Uterus (tissue), 3 donors: ENCODE measurements at regions not wholly inside any gene's neighbourhood (a gene's known extent, or its start where the extent isn't known, plus 50 kb on each side); places are given as distances from the start of the nearest gene placed in this dataset.

Source experiments
- DNase-seq, 2 donors: peaks; one replicate each; pipeline ENCODE4 v3.0.0-alpha.2; 2019 to 2020
- H3K27ac ChIP-seq, 2 donors: fragments of 200-600 bp; sonication (generic); 1 replicate in 1 of 2; 2 replicates in 1 of 2; pipeline ENCODE4 v1.5.1; 2016 to 2018
- H3K27me3 ChIP-seq, 2 donors: fragments of 200-600 bp; sonication (generic); one replicate each; pipeline ENCODE4 v1.5.1; 2018 to 2019; ENCODE audit warnings: control low read depth in 1 of 2
- H3K36me3 ChIP-seq, 2 donors: fragments of 200-600 bp; sonication (generic); one replicate each; pipeline ENCODE4 v1.5.1; 2019; ENCODE audit warnings: control low read depth in 1 of 2
- H3K4me1 ChIP-seq, 2 donors: fragments of 200-600 bp; sonication (generic); one replicate each; pipeline ENCODE4 v1.5.1; 2018 to 2019; ENCODE audit warnings: control low read depth in 1 of 2
- H3K4me3 ChIP-seq, 2 donors: fragments of 200-600 bp; sonication (generic); 1 replicate in 1 of 2; 2 replicates in 1 of 2; pipeline ENCODE4 v1.5.1; 2018 to 2019; ENCODE audit warnings: mild to moderate bottlenecking in 1 of 2
- H3K9me3 ChIP-seq, 2 donors: fragments of 200-600 bp; sonication (generic); one replicate each; pipeline ENCODE4 v1.5.1; 2019; ENCODE audit warnings: control low read depth in 1 of 2
- POLR2A ChIP-seq, 2 donors: fragments of 450-650 bp; IDR thresholded peaks; one replicate each; pipeline ENCODE4 v1.6.1; 2016; ENCODE audit warnings: antibody characterized with exemption in 2 of 2, mild to moderate bottlenecking in 1 of 2, moderate library complexity in 1 of 2
- intact Hi-C: fragments of 100-400 bp; cut with DNase I; formaldehyde crosslinking; loops from one replicate; pipeline ENCODE4 v1.15.1; 2023; ENCODE audit warnings: low total_unique reads
- TF ChIP-seq, protein P1 (sequence below), 4 experiments: fragments of 200-600 bp in 2 of 4; fragments of 450-650 bp in 2 of 4; sonication (generic) in 2 of 4; IDR thresholded peaks; one replicate each; pipeline ENCODE4 v1.5.1; 2016 to 2019; ENCODE audit warnings: antibody characterized with exemption in 4 of 4, mild to moderate bottlenecking in 2 of 4, moderate library complexity in 1 of 4
- donor health status: DM: yes; HTN: yes; CAD: no.

DNA sequence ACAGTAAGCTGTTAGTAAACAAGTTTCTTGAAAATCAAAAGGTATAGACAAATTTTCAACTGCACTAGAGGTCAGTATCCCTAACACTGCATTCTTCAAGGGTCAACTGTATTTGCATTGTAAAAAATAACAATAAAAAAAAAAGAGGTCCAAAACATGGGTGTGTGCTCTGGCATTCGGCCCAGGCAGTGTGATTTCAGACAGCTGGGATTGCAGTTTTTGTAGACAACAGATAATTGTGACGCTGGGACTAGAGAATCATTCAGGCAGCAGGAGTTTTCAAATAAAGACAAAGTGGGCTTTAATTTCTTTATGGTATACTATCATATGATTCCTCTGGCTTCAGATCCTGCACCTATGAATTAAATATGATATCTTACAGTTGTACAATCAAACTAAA, 543.2 kb upstream of the SEMA3D start:
- no peak overlapping the region for H3K4me3 ChIP-seq
- no peak for DNase-seq
- H3K27ac ChIP-seq, result no peak overlapping the region
- no peaks in the 10 kb centered on the region for H3K36me3 ChIP-seq
- H3K9me3 ChIP-seq, result no peaks in the 10 kb centered on the region
- intact Hi-C loops, result no loop called here
- H3K27me3 ChIP-seq, result no peaks in the 10 kb centered on the region
- no peaks in the 10 kb centered on the region for H3K4me1 ChIP-seq
- TF ChIP-seq, protein P1, sequence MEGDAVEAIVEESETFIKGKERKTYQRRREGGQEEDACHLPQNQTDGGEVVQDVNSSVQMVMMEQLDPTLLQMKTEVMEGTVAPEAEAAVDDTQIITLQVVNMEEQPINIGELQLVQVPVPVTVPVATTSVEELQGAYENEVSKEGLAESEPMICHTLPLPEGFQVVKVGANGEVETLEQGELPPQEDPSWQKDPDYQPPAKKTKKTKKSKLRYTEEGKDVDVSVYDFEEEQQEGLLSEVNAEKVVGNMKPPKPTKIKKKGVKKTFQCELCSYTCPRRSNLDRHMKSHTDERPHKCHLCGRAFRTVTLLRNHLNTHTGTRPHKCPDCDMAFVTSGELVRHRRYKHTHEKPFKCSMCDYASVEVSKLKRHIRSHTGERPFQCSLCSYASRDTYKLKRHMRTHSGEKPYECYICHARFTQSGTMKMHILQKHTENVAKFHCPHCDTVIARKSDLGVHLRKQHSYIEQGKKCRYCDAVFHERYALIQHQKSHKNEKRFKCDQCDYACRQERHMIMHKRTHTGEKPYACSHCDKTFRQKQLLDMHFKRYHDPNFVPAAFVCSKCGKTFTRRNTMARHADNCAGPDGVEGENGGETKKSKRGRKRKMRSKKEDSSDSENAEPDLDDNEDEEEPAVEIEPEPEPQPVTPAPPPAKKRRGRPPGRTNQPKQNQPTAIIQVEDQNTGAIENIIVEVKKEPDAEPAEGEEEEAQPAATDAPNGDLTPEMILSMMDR (IDR thresholded peaks at IDR 0.05), result no peak
- no peak for TF ChIP-seq POLR2A (IDR thresholded peaks at IDR 0.05)

DNA sequence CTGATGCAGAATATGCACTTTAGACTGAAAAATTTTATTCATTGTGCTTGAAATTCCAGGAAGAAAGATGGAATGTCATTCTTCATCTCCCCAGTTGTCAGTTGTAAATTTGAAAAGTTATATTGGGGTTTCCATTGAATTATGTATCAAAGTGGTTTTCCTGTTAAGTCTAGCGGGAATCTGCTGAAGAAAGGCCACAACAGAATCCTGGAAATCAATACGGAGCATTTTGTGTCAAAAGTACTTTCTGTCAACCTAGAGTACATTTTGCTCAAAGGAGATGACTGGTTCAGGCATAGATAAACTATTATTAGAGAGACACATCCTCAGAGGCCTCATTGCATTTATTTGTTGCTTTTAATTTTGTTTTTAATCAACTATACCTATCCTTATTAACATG, 538.2 kb upstream of the SEMA3D start:
- intact Hi-C loops, result no loop called here
- DNase-seq, result no peak
- H3K9me3 ChIP-seq, result no peaks in the 10 kb centered on the region

DNA sequence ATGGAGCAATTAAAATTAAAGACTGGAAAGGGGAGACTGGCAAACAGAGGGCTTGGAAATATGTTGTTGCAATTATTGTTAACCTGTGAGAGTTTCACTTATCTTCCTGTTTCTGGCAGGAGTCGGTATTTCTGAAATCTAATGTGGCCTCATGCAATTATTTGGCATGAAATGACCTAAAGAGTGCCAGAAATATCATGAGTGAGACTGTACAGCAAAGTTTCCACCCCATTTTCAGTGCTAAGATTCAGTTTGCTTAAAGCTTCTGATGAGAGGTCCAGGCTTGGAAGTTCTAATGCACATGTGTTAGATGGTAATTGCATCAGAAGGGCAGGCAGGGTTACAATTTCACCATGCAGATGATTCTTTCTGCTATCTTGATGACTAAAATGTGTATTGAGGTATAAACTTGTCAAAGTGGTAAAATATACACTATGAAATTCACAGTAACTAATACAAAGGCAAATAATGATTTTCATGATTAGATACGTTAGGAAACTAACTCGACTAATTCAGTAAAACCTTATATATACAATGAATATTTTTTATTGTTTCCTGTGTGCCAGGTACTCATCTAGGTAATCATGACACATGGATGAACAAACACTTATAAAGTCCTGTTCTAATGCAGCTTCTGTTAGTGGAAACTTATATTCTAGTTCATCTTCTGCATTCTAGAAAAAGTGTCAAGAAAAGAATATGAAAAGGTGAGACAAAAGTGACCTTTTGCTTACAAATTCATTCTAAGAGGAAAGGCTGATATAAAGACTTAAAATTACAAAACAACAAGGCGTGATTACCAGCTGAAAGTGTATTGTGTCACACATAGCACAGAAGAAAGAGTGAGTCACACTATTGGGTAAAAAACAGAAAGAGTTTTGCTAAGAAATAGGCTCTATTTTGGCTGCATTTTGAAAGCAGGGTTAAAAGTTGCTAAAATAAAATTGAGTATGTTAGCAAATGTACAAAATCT, 533.4 kb upstream of the SEMA3D start:
- Histone ChIP-seq H3K9me3 (no peaks in the 10 kb centered on the region), H3K4me1 (no peaks in the 10 kb centered on the region), H3K27ac (no peak overlapping the region), H3K27me3 (no peaks in the 10 kb centered on the region), H3K4me3 (no peak overlapping the region), H3K36me3 (no peaks in the 10 kb centered on the region)
- DNase-seq, result no peak
- TF ChIP-seq POLR2A (IDR thresholded peaks at IDR 0.05), result no peak
- TF ChIP-seq, protein P1 (IDR thresholded peaks at IDR 0.05), result no peak
- intact Hi-C loops, result no loop called here

More for the DNA sequence above, 538.2 kb upstream of the SEMA3D start:
- H3K4me1 ChIP-seq, result no peaks in the 10 kb centered on the region
- H3K27ac ChIP-seq, result no peak overlapping the region
- no peak overlapping the region for H3K4me3 ChIP-seq
- H3K27me3 ChIP-seq, result no peaks in the 10 kb centered on the region
- H3K36me3 ChIP-seq, result no peaks in the 10 kb centered on the region
- TF ChIP-seq POLR2A (IDR thresholded peaks at IDR 0.05), result no peak
- TF ChIP-seq, protein P1 (IDR thresholded peaks at IDR 0.05), result no peak

DNA sequence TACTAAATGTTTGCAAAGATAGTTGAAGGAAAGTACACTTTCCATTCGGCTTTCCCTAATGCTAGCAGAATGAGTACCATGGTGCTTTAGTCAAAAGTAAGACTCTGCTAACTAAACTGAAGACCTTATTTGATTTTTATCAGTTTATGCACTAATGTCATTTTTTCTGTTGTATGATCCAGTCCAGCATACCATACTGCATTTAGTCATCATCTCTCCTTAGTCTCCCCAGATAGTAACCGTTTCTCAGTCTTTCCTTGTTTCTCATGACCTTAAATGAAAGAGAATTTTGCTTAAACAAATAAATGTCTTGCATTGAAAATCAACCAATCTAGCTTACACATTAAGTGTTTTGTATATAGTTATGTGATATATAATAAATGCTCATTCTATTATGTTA, 529.5 kb upstream of the SEMA3D start:
- Histone ChIP-seq H3K27me3 (no peaks in the 10 kb centered on the region), H3K4me3 (no peak overlapping the region), H3K27ac (no peak overlapping the region), H3K36me3 (no peaks in the 10 kb centered on the region), H3K9me3 (no peaks in the 10 kb centered on the region), H3K4me1 (no peaks in the 10 kb centered on the region)
- no peak for DNase-seq
- intact Hi-C loops, result no loop called here
- TF ChIP-seq, protein P1 (IDR thresholded peaks at IDR 0.05), result no peak
- TF ChIP-seq POLR2A (IDR thresholded peaks at IDR 0.05), result no peak

DNA sequence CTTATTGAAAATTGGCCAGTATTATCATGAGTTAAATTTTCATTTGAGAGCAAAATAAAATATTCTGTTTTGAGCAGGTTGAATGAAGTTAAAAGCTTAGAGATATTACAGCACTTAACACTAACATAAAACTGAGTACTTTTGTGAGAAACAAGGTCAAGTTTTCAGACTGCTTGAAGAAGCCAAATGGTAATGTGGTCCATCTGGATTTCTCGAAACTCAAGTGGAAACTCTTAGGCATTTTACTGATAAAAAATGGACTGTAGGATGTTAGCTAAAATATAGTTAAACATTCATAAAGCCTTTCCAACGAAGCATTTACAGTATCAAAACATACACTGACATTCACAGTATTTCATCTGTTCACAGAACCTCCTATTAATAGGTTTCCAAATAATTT, 528.1 kb upstream of the SEMA3D start:
- Histone ChIP-seq H3K4me3 (no peak overlapping the region), H3K4me1 (no peaks in the 10 kb centered on the region), H3K27ac (no peak overlapping the region), H3K36me3 (no peaks in the 10 kb centered on the region), H3K27me3 (no peaks in the 10 kb centered on the region), H3K9me3 (no peaks in the 10 kb centered on the region)
- intact Hi-C loops, result no loop called here
- TF ChIP-seq, protein P1 (IDR thresholded peaks at IDR 0.05), result no peak
- TF ChIP-seq POLR2A (IDR thresholded peaks at IDR 0.05), result no peak
- DNase-seq, result no peak
